ENCODE measurements at regions not wholly inside any gene's neighbourhood (a gene's known extent, or its start where the extent isn't known, plus 50 kb on each side); places are given as distances from the start of the nearest gene placed in this dataset.

GRCh38 chr14:84806181-84806580 is 723.8 kb upstream of the FLRT2 start:
- no peaks in the 10 kb centered on the region for H3K36me3 ChIP-seq (ENCODE audit: insufficient read depth, low read length)

DNA sequence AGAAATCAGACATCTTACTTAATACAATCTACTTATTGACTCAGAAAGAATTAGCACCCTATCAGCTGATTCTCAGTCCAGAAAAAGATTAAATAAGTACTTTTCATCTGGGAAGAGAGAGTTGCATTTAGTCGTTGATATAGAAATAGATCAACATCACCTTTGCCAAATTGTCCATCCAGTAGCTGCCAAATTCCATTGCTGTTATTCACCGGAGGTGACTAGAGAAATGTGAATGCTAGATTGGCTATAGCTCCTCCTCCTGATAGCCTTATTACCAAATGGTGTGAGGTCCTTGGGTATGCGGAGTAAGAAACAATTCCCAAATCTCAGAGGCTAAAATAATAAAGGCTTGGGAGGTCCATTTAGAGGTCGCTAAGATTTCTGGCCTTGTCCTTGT is 723.3 kb upstream of the FLRT2 start:
- H3K9ac ChIP-seq (ENCODE audit: low read length): no peak overlapping the region
- H3K79me2 ChIP-seq (replicated peaks; ENCODE audit: insufficient read depth, low read length): no peaks in the 10 kb centered on the region
- H3K9me2 ChIP-seq (ENCODE audit: insufficient read depth, low read length): no peaks in the 10 kb centered on the region
- H3K27ac ChIP-seq (ENCODE audit: low read length): no peak overlapping the region
- H2AFZ ChIP-seq (ENCODE audit: low read depth, low read length): no peak overlapping the region
- H3K27me3 ChIP-seq (ENCODE audit: insufficient read depth, low read depth, low read length): no peaks in the 10 kb centered on the region
- no peaks in the 10 kb centered on the region for H3K9me3 ChIP-seq (ENCODE audit: low read length)
- H3F3A ChIP-seq (ENCODE audit: insufficient read depth, low read length, poor library complexity, severe bottlenecking): no peaks in the 10 kb centered on the region
- no peaks in the 10 kb centered on the region for H4K20me1 ChIP-seq (ENCODE audit: insufficient read depth)
- TF ChIP-seq MXI1 (conservative IDR thresholded peaks at IDR 0.05; ENCODE audit: poor library complexity, severe bottlenecking) (no peak), TAF1 (IDR thresholded peaks at IDR 0.05; ENCODE audit: low read depth) (no peak), SMC3 (conservative IDR thresholded peaks at IDR 0.05; ENCODE audit: poor library complexity) (no peak), RAD21 (conservative IDR thresholded peaks at IDR 0.05) (no peak), POLR2AphosphoS5 (IDR thresholded peaks at IDR 0.05) (no peak)
- H3K4me3 ChIP-seq (ENCODE audit: low read length): no peak overlapping the region
- no peak overlapping the region for H3K4me2 ChIP-seq (ENCODE audit: low read length)
- no peaks in the 10 kb centered on the region for H3K36me3 ChIP-seq (ENCODE audit: insufficient read depth, low read length)

More at GRCh38 chr14:84806181-84806580, 723.8 kb upstream of the FLRT2 start:
- no peaks in the 10 kb centered on the region for H3K79me2 ChIP-seq (replicated peaks; ENCODE audit: insufficient read depth, low read length)
- H3K4me3 ChIP-seq (ENCODE audit: low read length): no peak overlapping the region
- no peak overlapping the region for H3K4me2 ChIP-seq (ENCODE audit: low read length)
- TF ChIP-seq, protein P1, sequence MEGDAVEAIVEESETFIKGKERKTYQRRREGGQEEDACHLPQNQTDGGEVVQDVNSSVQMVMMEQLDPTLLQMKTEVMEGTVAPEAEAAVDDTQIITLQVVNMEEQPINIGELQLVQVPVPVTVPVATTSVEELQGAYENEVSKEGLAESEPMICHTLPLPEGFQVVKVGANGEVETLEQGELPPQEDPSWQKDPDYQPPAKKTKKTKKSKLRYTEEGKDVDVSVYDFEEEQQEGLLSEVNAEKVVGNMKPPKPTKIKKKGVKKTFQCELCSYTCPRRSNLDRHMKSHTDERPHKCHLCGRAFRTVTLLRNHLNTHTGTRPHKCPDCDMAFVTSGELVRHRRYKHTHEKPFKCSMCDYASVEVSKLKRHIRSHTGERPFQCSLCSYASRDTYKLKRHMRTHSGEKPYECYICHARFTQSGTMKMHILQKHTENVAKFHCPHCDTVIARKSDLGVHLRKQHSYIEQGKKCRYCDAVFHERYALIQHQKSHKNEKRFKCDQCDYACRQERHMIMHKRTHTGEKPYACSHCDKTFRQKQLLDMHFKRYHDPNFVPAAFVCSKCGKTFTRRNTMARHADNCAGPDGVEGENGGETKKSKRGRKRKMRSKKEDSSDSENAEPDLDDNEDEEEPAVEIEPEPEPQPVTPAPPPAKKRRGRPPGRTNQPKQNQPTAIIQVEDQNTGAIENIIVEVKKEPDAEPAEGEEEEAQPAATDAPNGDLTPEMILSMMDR (IDR thresholded peaks at IDR 0.05; ENCODE audit: poor library complexity, severe bottlenecking): no peak
- TF ChIP-seq RAD21 (conservative IDR thresholded peaks at IDR 0.05): no peak
- TF ChIP-seq TAF1 (IDR thresholded peaks at IDR 0.05; ENCODE audit: low read depth): no peak
- no peak for TF ChIP-seq MXI1 (conservative IDR thresholded peaks at IDR 0.05; ENCODE audit: poor library complexity, severe bottlenecking)
- no peak for TF ChIP-seq POLR2AphosphoS5 (IDR thresholded peaks at IDR 0.05)
- no peak for TF ChIP-seq EP300 (conservative IDR thresholded peaks at IDR 0.05; ENCODE audit: poor library complexity, severe bottlenecking)
- TF ChIP-seq, protein P2, sequence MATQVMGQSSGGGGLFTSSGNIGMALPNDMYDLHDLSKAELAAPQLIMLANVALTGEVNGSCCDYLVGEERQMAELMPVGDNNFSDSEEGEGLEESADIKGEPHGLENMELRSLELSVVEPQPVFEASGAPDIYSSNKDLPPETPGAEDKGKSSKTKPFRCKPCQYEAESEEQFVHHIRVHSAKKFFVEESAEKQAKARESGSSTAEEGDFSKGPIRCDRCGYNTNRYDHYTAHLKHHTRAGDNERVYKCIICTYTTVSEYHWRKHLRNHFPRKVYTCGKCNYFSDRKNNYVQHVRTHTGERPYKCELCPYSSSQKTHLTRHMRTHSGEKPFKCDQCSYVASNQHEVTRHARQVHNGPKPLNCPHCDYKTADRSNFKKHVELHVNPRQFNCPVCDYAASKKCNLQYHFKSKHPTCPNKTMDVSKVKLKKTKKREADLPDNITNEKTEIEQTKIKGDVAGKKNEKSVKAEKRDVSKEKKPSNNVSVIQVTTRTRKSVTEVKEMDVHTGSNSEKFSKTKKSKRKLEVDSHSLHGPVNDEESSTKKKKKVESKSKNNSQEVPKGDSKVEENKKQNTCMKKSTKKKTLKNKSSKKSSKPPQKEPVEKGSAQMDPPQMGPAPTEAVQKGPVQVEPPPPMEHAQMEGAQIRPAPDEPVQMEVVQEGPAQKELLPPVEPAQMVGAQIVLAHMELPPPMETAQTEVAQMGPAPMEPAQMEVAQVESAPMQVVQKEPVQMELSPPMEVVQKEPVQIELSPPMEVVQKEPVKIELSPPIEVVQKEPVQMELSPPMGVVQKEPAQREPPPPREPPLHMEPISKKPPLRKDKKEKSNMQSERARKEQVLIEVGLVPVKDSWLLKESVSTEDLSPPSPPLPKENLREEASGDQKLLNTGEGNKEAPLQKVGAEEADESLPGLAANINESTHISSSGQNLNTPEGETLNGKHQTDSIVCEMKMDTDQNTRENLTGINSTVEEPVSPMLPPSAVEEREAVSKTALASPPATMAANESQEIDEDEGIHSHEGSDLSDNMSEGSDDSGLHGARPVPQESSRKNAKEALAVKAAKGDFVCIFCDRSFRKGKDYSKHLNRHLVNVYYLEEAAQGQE (IDR thresholded peaks at IDR 0.05; ENCODE audit: borderline replicate concordance): no peak
- TF ChIP-seq SMC3 (conservative IDR thresholded peaks at IDR 0.05; ENCODE audit: poor library complexity): no peak
- no peak for TF ChIP-seq EZH2 (IDR thresholded peaks at IDR 0.05; ENCODE audit: borderline replicate concordance, insufficient read depth, low read length, poor library complexity, severe bottlenecking)
- H3K9ac ChIP-seq (ENCODE audit: low read length): no peak overlapping the region
- no peaks in the 10 kb centered on the region for H3K27me3 ChIP-seq (ENCODE audit: insufficient read depth, low read depth, low read length)
- no peaks in the 10 kb centered on the region for H3K9me2 ChIP-seq (ENCODE audit: insufficient read depth, low read length)
- H3K27ac ChIP-seq (ENCODE audit: low read length): no peak overlapping the region
- no peaks in the 10 kb centered on the region for H4K20me1 ChIP-seq (ENCODE audit: insufficient read depth)
- H3K9me3 ChIP-seq (ENCODE audit: low read length): no peaks in the 10 kb centered on the region
- no peak overlapping the region for H2AFZ ChIP-seq (ENCODE audit: low read depth, low read length)
- no peaks in the 10 kb centered on the region for H3F3A ChIP-seq (ENCODE audit: insufficient read depth, low read length, poor library complexity, severe bottlenecking)
